ENCODE measurements at regions not wholly inside any gene's neighbourhood (a gene's known extent, or its start where the extent isn't known, plus 50 kb on each side); places are given as distances from the start of the nearest gene placed in this dataset.

- Histone ChIP-seq H2AFZ (ENCODE audit: low read depth, low read length) (no peak overlapping the region), H4K20me1 (ENCODE audit: insufficient read depth, low read length) (no peaks in the 10 kb centered on the region), H3K9ac (ENCODE audit: low read length) (no peak overlapping the region), H3K4me2 (ENCODE audit: low read length) (no peak overlapping the region), H3K36me3 (ENCODE audit: insufficient read depth, low read length) (no peaks in the 10 kb centered on the region), H3K4me3 (ENCODE audit: insufficient read depth, low read depth, low read length) (no peak overlapping the region), H3K27me3 (ENCODE audit: insufficient read depth, low read length) (no peaks in the 10 kb centered on the region), H3K27ac (ENCODE audit: low read depth, low read length) (no peak overlapping the region), H3K9me3 (ENCODE audit: insufficient read depth, low read depth, low read length) (no peaks in the 10 kb centered on the region), H3K4me1 (ENCODE audit: insufficient read depth, low read length) (no peaks in the 10 kb centered on the region), H3K79me2 (ENCODE audit: insufficient read depth, low read length) (no peaks in the 10 kb centered on the region)
- H3K27me3 Mint-ChIP-seq (ENCODE audit: low read depth, unreplicated experiment) = no peaks in the 10 kb centered on the region
- H3K9me3 Mint-ChIP-seq (ENCODE audit: unreplicated experiment) = no peaks in the 10 kb centered on the region
- H3K27ac Mint-ChIP-seq (ENCODE audit: unreplicated experiment) = no peak overlapping the region
- DNase-seq (ENCODE audit: low read depth) (no peak), FAIRE-seq (no peak)
- H3K4me1 Mint-ChIP-seq (ENCODE audit: low read depth, unreplicated experiment) = no peaks in the 10 kb centered on the region
- H3K4me3 Mint-ChIP-seq (ENCODE audit: unreplicated experiment) = no peak overlapping the region
- no peaks in the 10 kb centered on the region for H3K36me3 Mint-ChIP-seq (ENCODE audit: low read depth, unreplicated experiment)
- TF ChIP-seq CTCF (IDR thresholded peaks at IDR 0.05; ENCODE audit: insufficient read depth, low read depth, low read length) (no peak), EZH2 (IDR thresholded peaks at IDR 0.05; ENCODE audit: insufficient read depth, low read length) (no peak)
Observed at GRCh38 chr2:41004700-41005099, 552.8 kb upstream of the SLC8A1 start.

- TF ChIP-seq EZH2 (IDR thresholded peaks at IDR 0.05; ENCODE audit: insufficient read depth, low read length) (no peak), CTCF (IDR thresholded peaks at IDR 0.05; ENCODE audit: insufficient read depth, low read depth, low read length) (no peak)
- Histone ChIP-seq H3K27me3 (ENCODE audit: insufficient read depth, low read length) (no peaks in the 10 kb centered on the region), H4K20me1 (ENCODE audit: insufficient read depth, low read length) (no peaks in the 10 kb centered on the region), H3K4me3 (ENCODE audit: insufficient read depth, low read depth, low read length) (no peak overlapping the region), H3K4me1 (ENCODE audit: insufficient read depth, low read length) (no peaks in the 10 kb centered on the region), H3K36me3 (ENCODE audit: insufficient read depth, low read length) (no peaks in the 10 kb centered on the region), H2AFZ (ENCODE audit: low read depth, low read length) (no peak overlapping the region), H3K9ac (ENCODE audit: low read length) (no peak overlapping the region), H3K4me2 (ENCODE audit: low read length) (no peak overlapping the region), H3K9me3 (ENCODE audit: insufficient read depth, low read depth, low read length) (no peaks in the 10 kb centered on the region), H3K27ac (ENCODE audit: low read depth, low read length) (no peak overlapping the region), H3K79me2 (ENCODE audit: insufficient read depth, low read length) (no peaks in the 10 kb centered on the region)
- Mint-ChIP-seq H3K27ac (ENCODE audit: unreplicated experiment) (no peak overlapping the region), H3K36me3 (ENCODE audit: low read depth, unreplicated experiment) (no peaks in the 10 kb centered on the region), H3K4me3 (ENCODE audit: unreplicated experiment) (no peak overlapping the region), H3K27me3 (ENCODE audit: low read depth, unreplicated experiment) (no peaks in the 10 kb centered on the region), H3K4me1 (ENCODE audit: low read depth, unreplicated experiment) (no peaks in the 10 kb centered on the region), H3K9me3 (ENCODE audit: unreplicated experiment) (peaks cover 2% of the 10 kb centered on the region)
- FAIRE-seq (no peak), DNase-seq (ENCODE audit: low read depth) (no peak)
Observed at GRCh38 chr2:41020358-41020757, 568.5 kb upstream of the SLC8A1 start.

- TF ChIP-seq EZH2 (IDR thresholded peaks at IDR 0.05; ENCODE audit: insufficient read depth, low read length) = no peak
- TF ChIP-seq CTCF (IDR thresholded peaks at IDR 0.05; ENCODE audit: insufficient read depth, low read depth, low read length) = no peak
- Histone ChIP-seq H3K4me2 (ENCODE audit: low read length) (no peak overlapping the region), H3K79me2 (ENCODE audit: insufficient read depth, low read length) (no peaks in the 10 kb centered on the region), H3K36me3 (ENCODE audit: insufficient read depth, low read length) (no peaks in the 10 kb centered on the region), H4K20me1 (ENCODE audit: insufficient read depth, low read length) (no peaks in the 10 kb centered on the region), H3K27me3 (ENCODE audit: insufficient read depth, low read length) (no peaks in the 10 kb centered on the region), H2AFZ (ENCODE audit: low read depth, low read length) (no peak overlapping the region), H3K4me1 (ENCODE audit: insufficient read depth, low read length) (no peaks in the 10 kb centered on the region), H3K9ac (ENCODE audit: low read length) (no peak overlapping the region), H3K27ac (ENCODE audit: low read depth, low read length) (no peak overlapping the region), H3K4me3 (ENCODE audit: insufficient read depth, low read depth, low read length) (no peak overlapping the region), H3K9me3 (ENCODE audit: insufficient read depth, low read depth, low read length) (no peaks in the 10 kb centered on the region)
- H3K27me3 Mint-ChIP-seq (ENCODE audit: low read depth, unreplicated experiment) = no peaks in the 10 kb centered on the region
- no peak overlapping the region for H3K4me3 Mint-ChIP-seq (ENCODE audit: unreplicated experiment)
- no peaks in the 10 kb centered on the region for H3K9me3 Mint-ChIP-seq (ENCODE audit: unreplicated experiment)
- no peaks in the 10 kb centered on the region for H3K36me3 Mint-ChIP-seq (ENCODE audit: low read depth, unreplicated experiment)
- FAIRE-seq = no peak
- no peak overlapping the region for H3K27ac Mint-ChIP-seq (ENCODE audit: unreplicated experiment)
- DNase-seq (ENCODE audit: low read depth) = no peak
- no peaks in the 10 kb centered on the region for H3K4me1 Mint-ChIP-seq (ENCODE audit: low read depth, unreplicated experiment)
Observed at GRCh38 chr2:41024816-41025215, 572.9 kb upstream of the SLC8A1 start.

Measured in astrocyte (in vitro differentiated cells and primary cell).